Lung (tissue), 11 donors: ENCODE measurements at regions not wholly inside any gene's neighbourhood (a gene's known extent, or its start where the extent isn't known, plus 50 kb on each side); places are given as distances from the start of the nearest gene placed in this dataset.

ENCODE experiments used
- ATAC-seq: fragments of 200-7000 bp; cut with Tn5 transposase; one replicate; pipeline ENCODE4 v1.9.1; 2020; ENCODE audit warnings: moderate number of reproducible peaks; ENCODE audit not compliant: insufficient read depth, low FRiP score
- DNase-seq, 3 donors: peaks; one replicate each; pipeline ENCODE4 v3.0.0-alpha.2; 2013 to 2017
- H3K27ac ChIP-seq, 2 donors: one replicate each; pipeline ENCODE4 v1.5.1; 2013; ENCODE audit warnings: mild to moderate bottlenecking in 2 of 2, moderate library complexity in 2 of 2, control low read depth in 1 of 2, inconsistent platforms in 1 of 2, low read depth in 1 of 2, low read length in 1 of 2
- H3K27me3 ChIP-seq, 3 donors: one replicate each; pipeline ENCODE4 v1.5.1; 2013; ENCODE audit warnings: low read length in 2 of 3; ENCODE audit not compliant: control insufficient read depth in 3 of 3, insufficient read depth in 3 of 3
- H3K36me3 ChIP-seq, 4 donors: one replicate each; pipeline ENCODE4 v1.5.1; 2013; ENCODE audit warnings: low read length in 4 of 4, mild to moderate bottlenecking in 1 of 4, moderate library complexity in 1 of 4; ENCODE audit not compliant: control insufficient read depth in 4 of 4, insufficient read depth in 4 of 4
- H3K4me1 ChIP-seq, 5 donors: one replicate each; pipeline ENCODE4 v1.5.1; 2013; ENCODE audit warnings: low read length in 5 of 5, mild to moderate bottlenecking in 2 of 5, moderate library complexity in 1 of 5; ENCODE audit not compliant: control insufficient read depth in 5 of 5, insufficient read depth in 5 of 5
- H3K4me3 ChIP-seq: one replicate; pipeline ENCODE4 v1.5.1; 2013; ENCODE audit warnings: mild to moderate bottlenecking, control low read depth, moderate library complexity
- H3K9ac ChIP-seq, 2 donors: one replicate each; pipeline ENCODE4 v1.5.1; 2013; ENCODE audit warnings: low read length in 2 of 2, control low read depth in 1 of 2; ENCODE audit not compliant: insufficient read depth in 1 of 2
- H3K9me3 ChIP-seq, 4 donors: one replicate each; pipeline ENCODE4 v1.5.1; 2013; ENCODE audit warnings: low read length in 3 of 4, mild to moderate bottlenecking in 1 of 4, moderate library complexity in 1 of 4; ENCODE audit not compliant: control insufficient read depth in 4 of 4, insufficient read depth in 3 of 4
- WGBS, 2 donors: extraction: QIAGEN DNeasy Blood & Tissue Kit; methylation state at CpG; one replicate each; pipeline ENCODE4 v1.1.7; 2013; 5-methylcytosine and 5-hydroxymethylcytosine counted together
- TF ChIP-seq, protein P1 (sequence below): IDR thresholded peaks from 2 replicates; pipeline ENCODE4 v1.5.1; 2012; ENCODE audit warnings: mild to moderate bottlenecking; ENCODE audit errors: control extremely low read depth, extremely low read depth
- donor health status: control.
- donor health status: control.
- donor health status: Bipolar disorder and iron deficiency.
- donor health status: healthy.
- donor health status: DM: yes; HTN: yes; CAD: no.

GRCh38 chr4:32462944-32463343, 1742.8 kb downstream of the PCDH7 start:
- ATAC-seq: no peak
- Histone ChIP-seq H3K27me3 (no peaks in the 10 kb centered on the region), H3K27ac (no peak overlapping the region), H3K4me3 (no peak overlapping the region), H3K4me1 (no peaks in the 10 kb centered on the region), H3K9me3 (peaks cover 0 to 2% (median 0%) of the 10 kb centered on the region in 4 donors), H3K9ac (no peak overlapping the region), H3K36me3 (no peaks in the 10 kb centered on the region)
- TF ChIP-seq, protein P1, sequence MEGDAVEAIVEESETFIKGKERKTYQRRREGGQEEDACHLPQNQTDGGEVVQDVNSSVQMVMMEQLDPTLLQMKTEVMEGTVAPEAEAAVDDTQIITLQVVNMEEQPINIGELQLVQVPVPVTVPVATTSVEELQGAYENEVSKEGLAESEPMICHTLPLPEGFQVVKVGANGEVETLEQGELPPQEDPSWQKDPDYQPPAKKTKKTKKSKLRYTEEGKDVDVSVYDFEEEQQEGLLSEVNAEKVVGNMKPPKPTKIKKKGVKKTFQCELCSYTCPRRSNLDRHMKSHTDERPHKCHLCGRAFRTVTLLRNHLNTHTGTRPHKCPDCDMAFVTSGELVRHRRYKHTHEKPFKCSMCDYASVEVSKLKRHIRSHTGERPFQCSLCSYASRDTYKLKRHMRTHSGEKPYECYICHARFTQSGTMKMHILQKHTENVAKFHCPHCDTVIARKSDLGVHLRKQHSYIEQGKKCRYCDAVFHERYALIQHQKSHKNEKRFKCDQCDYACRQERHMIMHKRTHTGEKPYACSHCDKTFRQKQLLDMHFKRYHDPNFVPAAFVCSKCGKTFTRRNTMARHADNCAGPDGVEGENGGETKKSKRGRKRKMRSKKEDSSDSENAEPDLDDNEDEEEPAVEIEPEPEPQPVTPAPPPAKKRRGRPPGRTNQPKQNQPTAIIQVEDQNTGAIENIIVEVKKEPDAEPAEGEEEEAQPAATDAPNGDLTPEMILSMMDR: no peak
- 82 to 89% methylated on average over 1 of the region's 1 CpG for WGBS, 2 donors
- DNase-seq: no peak

- WGBS, 2 donors: 32 to 71% methylated on average over 1 of the region's 1 CpG
- H3K9me3 ChIP-seq: no peaks in the 10 kb centered on the region
- DNase-seq (peak in 2 of 3 donors; percentile 27 to 38), ATAC-seq (no peak)
- H3K4me1 ChIP-seq: peaks cover 0 to 1% (median 0%) of the 10 kb centered on the region in 5 donors
- no peak overlapping the region for H3K9ac ChIP-seq
- no peaks in the 10 kb centered on the region for H3K27me3 ChIP-seq
- TF ChIP-seq, protein P1: no peak
- no peak overlapping the region for H3K27ac ChIP-seq
- no peak overlapping the region for H3K4me3 ChIP-seq
- H3K36me3 ChIP-seq: no peaks in the 10 kb centered on the region
Observed at GRCh38 chr4:32470087-32470585, 1750.0 kb downstream of the PCDH7 start.

DNA sequence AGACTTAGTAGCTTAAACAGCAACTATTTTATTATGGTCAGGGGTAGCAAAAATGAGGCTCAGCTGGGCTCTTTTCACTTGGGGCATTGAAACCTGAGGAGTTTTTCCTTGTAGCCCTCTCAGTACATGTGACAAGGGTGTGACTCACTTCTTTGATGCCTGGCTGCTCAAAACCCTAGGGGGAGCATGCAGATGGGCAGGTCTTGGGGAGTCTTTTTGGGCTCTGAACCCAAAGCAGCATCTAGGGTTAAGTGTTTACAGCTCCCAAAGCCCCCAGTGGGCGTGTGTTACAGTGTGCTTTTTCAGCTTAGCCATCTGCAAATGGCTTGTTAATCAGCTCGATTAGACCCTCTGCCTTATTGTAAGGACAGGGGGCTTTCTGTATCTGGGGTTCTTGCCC, 1752.7 kb downstream of the PCDH7 start:
- WGBS, 2 donors: 73 to 82% methylated on average over 2 of the region's 2 CpGs
- H3K36me3 ChIP-seq: no peaks in the 10 kb centered on the region
- no peak overlapping the region for H3K9ac ChIP-seq
- no peaks in the 10 kb centered on the region for H3K27me3 ChIP-seq
- peaks cover 0 to 11% (median 0%) of the 10 kb centered on the region in 5 donors for H3K4me1 ChIP-seq
- TF ChIP-seq, protein P1: no peak
- H3K27ac ChIP-seq: no peak overlapping the region
- no peak for ATAC-seq
- no peak for DNase-seq
- no peaks in the 10 kb centered on the region for H3K9me3 ChIP-seq
- no peak overlapping the region for H3K4me3 ChIP-seq

DNA sequence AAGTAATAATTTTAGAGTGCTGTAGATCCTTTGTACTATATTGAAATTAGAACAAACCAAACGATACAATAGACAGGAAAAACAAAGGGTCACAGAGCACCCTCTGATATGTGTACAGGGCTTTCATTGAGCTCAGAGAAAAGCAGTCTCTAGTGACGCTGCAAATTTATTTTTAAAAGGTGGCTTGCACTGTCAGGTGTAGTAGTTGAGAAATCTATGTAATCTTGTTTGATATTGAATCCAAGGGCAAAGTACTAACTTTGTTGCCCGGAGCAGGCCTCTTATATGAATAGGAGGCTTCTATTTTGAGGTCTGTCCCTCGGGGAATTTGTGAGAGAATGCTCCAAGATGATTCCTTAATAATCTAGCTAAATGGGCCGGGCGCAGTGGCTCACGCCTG, 1755.5 kb downstream of the PCDH7 start:
- WGBS, 2 donors: 74 to 82% methylated on average over 7 of the region's 7 CpGs
- H3K27ac ChIP-seq: no peak overlapping the region
- H3K4me3 ChIP-seq: no peak overlapping the region
- no peaks in the 10 kb centered on the region for H3K27me3 ChIP-seq
- H3K4me1 ChIP-seq: peaks cover 0 to 11% (median 0%) of the 10 kb centered on the region in 5 donors
- TF ChIP-seq, protein P1: no peak
- no peak for DNase-seq
- H3K9ac ChIP-seq: no peak overlapping the region
- no peaks in the 10 kb centered on the region for H3K9me3 ChIP-seq
- no peak for ATAC-seq
- no peaks in the 10 kb centered on the region for H3K36me3 ChIP-seq
